SJCRH30 (cell line): ENCODE measurements at regions not wholly inside any gene's neighbourhood (a gene's known extent, or its start where the extent isn't known, plus 50 kb on each side); places are given as distances from the start of the nearest gene placed in this dataset.
"Not testable (repeated sequence)": the region's sequence is repeated elsewhere in the genome, so short reads cannot be mapped to it uniquely, and the experiment has no call there.

Source experiments
- DNase-seq, 2 experiments: peaks; one replicate each; pipeline ENCODE4 v3.0.0-alpha.2; 2015 to 2020
- H3K27ac ChIP-seq: fragments of 250-450 bp; sonication (Bioruptor Pico); 2 replicates; pipeline ENCODE4 v1.5.1; 2020; ENCODE audit warnings: mild to moderate bottlenecking, moderate library complexity
- H3K27me3 ChIP-seq: fragments of 250-450 bp; sonication (Bioruptor Pico); 2 replicates; pipeline ENCODE4 v1.5.1; 2020; ENCODE audit warnings: mild to moderate bottlenecking, moderate library complexity
- H3K36me3 ChIP-seq: fragments of 250-450 bp; sonication (Bioruptor Pico); 2 replicates; pipeline ENCODE4 v1.5.1; 2020; ENCODE audit warnings: mild to moderate bottlenecking, moderate library complexity
- H3K4me1 ChIP-seq: fragments of 250-450 bp; sonication (Bioruptor Pico); 2 replicates; pipeline ENCODE4 v1.5.1; 2020; ENCODE audit warnings: mild to moderate bottlenecking, moderate library complexity
- H3K4me3 ChIP-seq: fragments of 250-450 bp; sonication (Bioruptor Pico); 2 replicates; pipeline ENCODE4 v1.5.1; 2020; ENCODE audit warnings: mild to moderate bottlenecking, moderate library complexity
- H3K9me3 ChIP-seq: fragments of 250-450 bp; sonication (Bioruptor Pico); replicated peaks from 2 replicates; pipeline ENCODE4 v1.5.1; 2020; ENCODE audit warnings: mild to moderate bottlenecking, moderate library complexity

DNA sequence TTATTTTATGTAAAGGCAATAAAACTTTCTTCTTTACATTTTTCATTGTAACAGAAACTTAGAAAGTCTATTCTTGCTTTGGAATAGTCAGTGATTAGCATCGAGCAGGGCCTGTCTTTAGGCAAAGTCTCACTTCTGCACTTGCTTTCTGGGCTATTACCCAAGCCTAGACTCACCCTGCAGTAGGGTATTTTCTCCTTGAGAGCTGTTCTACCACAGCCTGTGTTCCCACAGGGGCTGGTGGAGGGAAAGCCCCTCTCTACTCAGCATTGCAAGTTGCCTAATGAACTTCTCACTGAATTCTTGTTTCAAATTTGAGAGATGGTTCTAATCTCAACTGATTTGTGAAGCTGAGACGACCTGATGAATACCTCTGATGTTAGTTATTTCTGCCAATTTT, 111.7 kb upstream of the KLHL14 start:
- no peaks in the 10 kb centered on the region for H3K36me3 ChIP-seq
- H3K4me3 ChIP-seq, result no peak overlapping the region
- no peak for DNase-seq
- H3K9me3 ChIP-seq, result no peaks in the 10 kb centered on the region
- no peaks in the 10 kb centered on the region for H3K4me1 ChIP-seq
- H3K27ac ChIP-seq, result no peak overlapping the region
- no peaks in the 10 kb centered on the region for H3K27me3 ChIP-seq

DNA sequence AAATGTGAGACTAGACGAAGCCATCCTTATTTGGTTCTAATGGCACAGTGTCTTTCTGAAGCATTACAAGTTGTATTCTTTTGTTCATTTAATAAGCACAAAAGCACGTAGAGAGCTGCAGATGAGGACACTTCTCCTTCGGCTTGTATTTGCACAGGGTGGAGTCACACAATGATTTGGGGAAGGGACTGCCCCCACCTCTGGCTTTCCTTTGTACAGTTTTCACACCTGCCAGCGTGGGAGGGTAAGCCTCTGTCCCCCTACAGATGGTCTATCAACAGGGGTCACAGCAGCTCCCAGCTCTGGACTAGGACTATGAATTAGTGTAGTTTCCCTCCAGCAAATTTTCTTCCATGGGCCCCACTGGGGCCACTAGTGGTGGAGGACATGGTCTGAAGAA, 108.2 kb upstream of the KLHL14 start:
- no peaks in the 10 kb centered on the region for H3K4me1 ChIP-seq
- no peaks in the 10 kb centered on the region for H3K9me3 ChIP-seq
- H3K27me3 ChIP-seq, result no peaks in the 10 kb centered on the region
- no peak overlapping the region for H3K27ac ChIP-seq
- no peak for DNase-seq
- H3K4me3 ChIP-seq, result no peak overlapping the region
- no peaks in the 10 kb centered on the region for H3K36me3 ChIP-seq

DNA sequence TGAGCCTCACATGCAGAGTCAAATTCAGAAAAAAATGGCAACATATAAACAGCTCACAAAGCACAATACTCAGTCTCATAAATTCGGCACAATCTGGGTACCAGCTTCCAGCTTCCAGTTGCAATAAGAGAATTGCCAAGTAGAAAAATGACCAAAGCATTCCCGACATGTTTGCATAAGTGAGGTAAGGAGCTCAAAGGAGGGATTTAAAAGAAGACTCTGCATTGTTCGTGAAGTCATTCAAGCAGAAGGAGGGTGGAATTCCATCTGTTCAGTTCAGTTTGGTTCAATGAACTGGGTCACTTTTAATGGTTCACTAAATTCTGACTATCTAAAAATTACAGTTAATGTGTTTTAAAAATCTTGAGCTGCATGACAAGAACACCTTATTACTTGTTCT, 106.7 kb upstream of the KLHL14 start:
- H3K36me3 ChIP-seq, result no peaks in the 10 kb centered on the region
- no peak overlapping the region for H3K4me3 ChIP-seq
- H3K9me3 ChIP-seq, result no peaks in the 10 kb centered on the region
- H3K27ac ChIP-seq, result no peak overlapping the region
- DNase-seq, result no peak
- H3K4me1 ChIP-seq, result no peaks in the 10 kb centered on the region
- H3K27me3 ChIP-seq, result no peaks in the 10 kb centered on the region

DNA sequence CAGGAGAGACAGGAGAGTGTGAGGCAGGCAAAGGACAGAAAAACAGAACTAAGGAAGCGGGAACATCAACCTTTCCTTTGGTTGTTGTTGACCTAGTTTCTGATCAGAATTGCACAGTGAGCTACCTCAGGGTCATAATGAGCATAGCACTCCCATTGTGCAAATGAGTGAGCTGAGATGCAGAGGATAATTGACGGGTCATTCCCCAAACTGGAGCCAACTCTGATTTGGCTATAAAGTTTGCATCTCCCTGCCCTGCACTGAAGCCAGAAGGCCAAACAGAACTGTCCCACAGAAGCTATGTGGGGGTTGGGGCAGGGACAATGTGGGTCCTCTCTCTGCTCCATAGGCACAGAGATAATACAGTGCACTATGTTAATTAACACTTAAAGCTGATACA, 105.6 kb upstream of the KLHL14 start:
- Histone ChIP-seq H3K27me3 (no peaks in the 10 kb centered on the region), H3K4me1 (no peaks in the 10 kb centered on the region), H3K36me3 (no peaks in the 10 kb centered on the region), H3K9me3 (no peaks in the 10 kb centered on the region), H3K27ac (no peak overlapping the region), H3K4me3 (no peak overlapping the region)
- DNase-seq, result no peak

DNA sequence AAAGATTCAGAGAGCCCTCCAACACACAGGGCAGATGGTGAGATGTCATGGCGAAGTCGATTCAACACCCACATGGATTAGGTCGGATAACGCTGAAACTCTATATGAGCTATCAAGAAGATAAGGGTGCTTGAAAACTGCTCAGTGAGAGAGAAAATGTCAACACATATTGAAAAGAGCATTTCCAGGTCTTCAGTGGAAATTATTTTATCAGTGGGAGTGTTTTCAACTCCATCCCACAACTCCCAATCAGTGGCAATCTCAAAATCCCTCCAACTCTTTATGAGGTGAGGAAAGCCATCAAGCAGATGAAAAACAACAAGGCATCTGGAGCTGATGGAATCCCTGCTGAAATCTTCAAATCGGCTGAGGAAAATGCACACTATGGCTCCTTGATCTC, 104.5 kb upstream of the KLHL14 start:
- DNase-seq, result no peak

DNA sequence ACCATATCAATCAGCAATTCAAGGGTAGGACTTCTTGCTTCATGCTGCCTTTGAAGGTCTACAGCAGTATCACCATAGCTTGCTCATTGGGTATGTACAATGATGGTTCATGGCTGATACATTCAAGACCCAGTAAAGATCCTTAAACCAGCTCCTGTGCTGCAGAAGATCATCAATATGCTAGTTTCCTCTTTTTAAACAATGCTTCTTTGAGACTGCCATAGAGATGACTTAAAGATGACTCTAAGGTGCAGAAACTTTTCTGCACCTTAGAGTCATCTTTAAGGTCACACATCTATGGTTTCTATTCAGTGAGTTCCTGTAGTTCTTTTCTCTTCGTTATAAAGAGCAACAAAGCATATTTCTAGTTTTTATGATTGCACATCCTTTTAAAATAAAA, 102.8 kb upstream of the KLHL14 start:
- no peak for DNase-seq
- H3K27me3 ChIP-seq, result no peaks in the 10 kb centered on the region
- H3K4me3 ChIP-seq, result no peak overlapping the region
- no peaks in the 10 kb centered on the region for H3K9me3 ChIP-seq
- H3K36me3 ChIP-seq, result no peaks in the 10 kb centered on the region
- no peak overlapping the region for H3K27ac ChIP-seq
- H3K4me1 ChIP-seq, result no peaks in the 10 kb centered on the region

More for the DNA sequence above, 104.5 kb upstream of the KLHL14 start:
- no peaks in the 10 kb centered on the region for H3K4me1 ChIP-seq
- H3K27me3 ChIP-seq, result no peaks in the 10 kb centered on the region
- no peak overlapping the region for H3K4me3 ChIP-seq
- no peak overlapping the region for H3K27ac ChIP-seq
- H3K36me3 ChIP-seq, result no peaks in the 10 kb centered on the region
- no peaks in the 10 kb centered on the region for H3K9me3 ChIP-seq

DNA sequence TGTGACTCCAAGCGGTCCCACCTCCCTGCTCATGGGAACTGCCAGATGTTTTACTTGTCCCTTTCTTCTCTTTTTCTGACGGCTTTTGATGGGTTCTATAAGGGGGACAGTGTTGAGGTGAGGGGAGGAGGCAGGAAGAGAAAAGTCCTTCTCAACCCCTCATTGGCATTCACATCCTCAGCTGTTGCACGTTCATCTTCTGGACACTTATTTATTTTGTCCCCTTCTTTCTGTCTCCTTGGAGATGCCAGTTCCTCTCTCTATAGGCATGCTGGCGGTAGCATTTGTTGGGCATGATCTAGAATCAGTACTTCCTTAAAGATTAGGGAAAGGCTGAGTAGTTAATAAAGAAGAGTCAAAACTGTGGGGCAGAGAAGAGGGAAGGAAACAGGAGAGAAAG, 99.0 kb upstream of the KLHL14 start:
- H3K27me3 ChIP-seq, result no peaks in the 10 kb centered on the region
- H3K4me3 ChIP-seq, result no peak overlapping the region
- no peaks in the 10 kb centered on the region for H3K36me3 ChIP-seq
- no peak overlapping the region for H3K27ac ChIP-seq
- H3K9me3 ChIP-seq, result no peaks in the 10 kb centered on the region
- H3K4me1 ChIP-seq, result no peaks in the 10 kb centered on the region
- no peak for DNase-seq

DNA sequence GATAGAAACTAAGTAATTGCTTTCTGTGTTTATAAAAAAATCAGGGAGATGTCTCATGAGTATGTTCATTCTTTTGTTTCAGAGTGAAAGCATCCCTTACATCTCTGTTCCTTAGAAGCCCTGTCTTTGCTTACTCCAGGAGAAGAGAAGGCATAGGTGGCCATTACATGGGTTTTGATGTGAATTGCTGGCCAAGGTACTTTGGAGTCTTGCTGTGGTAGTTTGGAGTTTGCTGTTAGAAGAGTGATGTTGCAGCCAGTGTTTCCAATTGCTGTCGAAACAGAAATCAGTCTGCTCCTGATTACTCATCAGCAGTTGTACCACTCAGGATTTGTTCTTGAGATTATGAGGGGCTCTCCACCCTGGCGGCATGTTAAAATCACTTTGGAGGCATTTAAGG, 97.8 kb upstream of the KLHL14 start:
- H3K4me3 ChIP-seq, result no peak overlapping the region
- H3K27me3 ChIP-seq, result no peaks in the 10 kb centered on the region
- H3K36me3 ChIP-seq, result no peaks in the 10 kb centered on the region
- no peaks in the 10 kb centered on the region for H3K4me1 ChIP-seq
- no peak for DNase-seq
- H3K9me3 ChIP-seq, result no peaks in the 10 kb centered on the region
- H3K27ac ChIP-seq, result no peak overlapping the region

DNA sequence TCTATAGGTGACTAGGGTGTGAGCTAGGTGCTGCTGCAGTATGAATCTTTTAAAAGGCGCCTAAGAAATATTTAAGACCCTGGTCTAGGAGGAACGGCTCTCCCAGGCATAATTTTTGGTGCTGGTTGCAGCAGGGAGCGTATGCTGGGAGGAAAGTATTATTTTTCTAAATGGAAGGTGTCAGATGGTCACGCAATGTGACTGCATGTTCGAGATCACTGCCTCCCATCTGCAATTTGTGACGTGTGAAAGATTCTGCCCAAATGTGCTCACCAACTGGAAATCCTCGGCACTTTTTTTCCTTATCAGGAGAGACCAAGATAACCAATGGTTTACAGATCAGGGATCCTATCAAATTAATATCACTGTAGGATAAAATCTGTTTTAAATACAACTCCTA, 95.6 kb upstream of the KLHL14 start:
- DNase-seq, result no peak
- Histone ChIP-seq H3K36me3 (no peaks in the 10 kb centered on the region), H3K4me1 (no peaks in the 10 kb centered on the region), H3K9me3 (no peaks in the 10 kb centered on the region), H3K27me3 (no peaks in the 10 kb centered on the region), H3K27ac (no peak overlapping the region), H3K4me3 (no peak overlapping the region)

DNA sequence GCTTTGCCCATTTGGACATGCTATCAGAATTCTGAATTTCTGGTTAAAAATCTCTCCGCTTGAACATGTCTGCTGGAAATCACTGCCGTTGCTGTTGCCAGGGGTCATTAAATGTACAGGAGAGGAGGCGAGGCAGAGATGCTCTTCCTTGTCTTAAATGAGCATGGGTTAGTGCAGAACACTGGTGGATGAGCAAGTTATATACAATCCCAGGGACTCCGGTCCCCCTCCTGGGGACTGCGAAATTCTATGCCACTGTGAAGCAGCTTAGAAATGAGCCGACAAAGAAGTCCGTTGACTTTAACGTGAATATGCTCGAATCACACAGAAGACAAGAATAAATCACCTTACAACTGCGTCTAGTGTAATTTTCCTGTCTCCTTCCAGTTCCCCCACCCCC, 95.1 kb upstream of the KLHL14 start:
- no peak overlapping the region for H3K4me3 ChIP-seq
- H3K27ac ChIP-seq, result no peak overlapping the region
- no peaks in the 10 kb centered on the region for H3K36me3 ChIP-seq
- H3K4me1 ChIP-seq, result no peaks in the 10 kb centered on the region
- H3K27me3 ChIP-seq, result no peaks in the 10 kb centered on the region
- H3K9me3 ChIP-seq, result no peaks in the 10 kb centered on the region
- DNase-seq, result no peak

DNA sequence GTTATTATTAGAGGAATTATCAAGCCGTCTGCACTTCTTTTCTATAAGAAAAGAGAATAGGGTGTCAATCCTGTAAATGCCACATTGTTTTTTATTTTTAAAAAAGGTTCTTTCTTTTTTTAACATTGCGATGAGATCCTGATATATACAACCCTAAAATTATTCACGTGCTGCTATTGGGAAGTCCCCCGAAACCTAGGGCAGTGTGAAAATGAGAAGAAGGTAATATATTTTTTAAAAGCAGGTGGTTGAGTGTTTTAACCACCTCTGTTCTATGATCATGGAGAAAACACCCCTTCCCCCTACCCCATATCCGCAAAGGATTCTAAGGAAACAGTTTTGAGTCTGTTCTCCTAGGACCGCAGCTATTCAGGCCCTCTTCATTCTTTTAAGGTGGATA, 94.5 kb upstream of the KLHL14 start:
- Histone ChIP-seq H3K27me3 (no peaks in the 10 kb centered on the region), H3K4me1 (no peaks in the 10 kb centered on the region), H3K27ac (no peak overlapping the region), H3K36me3 (no peaks in the 10 kb centered on the region), H3K9me3 (no peaks in the 10 kb centered on the region), H3K4me3 (no peak overlapping the region)
- DNase-seq, result no peak

DNA sequence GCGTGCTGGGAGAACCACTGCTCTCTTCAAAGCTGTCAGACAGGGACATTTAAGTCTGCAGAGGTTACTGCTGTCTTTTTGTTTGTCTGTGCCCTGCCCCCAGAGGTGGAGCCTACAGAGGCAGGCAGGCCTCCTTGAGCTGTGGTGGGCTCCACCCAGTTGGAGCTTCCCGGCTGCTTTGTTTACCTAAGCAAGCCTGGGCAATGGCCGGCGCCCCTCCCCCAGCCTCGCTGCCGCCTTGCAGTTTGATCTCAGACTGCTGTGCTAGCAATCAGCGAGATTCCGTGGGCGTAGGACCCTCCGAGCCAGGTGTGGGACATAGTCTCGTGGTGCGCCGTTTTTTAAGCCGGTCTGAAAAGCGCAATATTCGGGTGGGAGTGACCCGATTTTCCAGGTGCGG, 89.2 kb upstream of the KLHL14 start:
- not testable (repeated sequence) for H3K9me3 ChIP-seq, H3K36me3 ChIP-seq, H3K27me3 ChIP-seq, H3K27ac ChIP-seq, H3K4me1 ChIP-seq, DNase-seq, H3K4me3 ChIP-seq

DNA sequence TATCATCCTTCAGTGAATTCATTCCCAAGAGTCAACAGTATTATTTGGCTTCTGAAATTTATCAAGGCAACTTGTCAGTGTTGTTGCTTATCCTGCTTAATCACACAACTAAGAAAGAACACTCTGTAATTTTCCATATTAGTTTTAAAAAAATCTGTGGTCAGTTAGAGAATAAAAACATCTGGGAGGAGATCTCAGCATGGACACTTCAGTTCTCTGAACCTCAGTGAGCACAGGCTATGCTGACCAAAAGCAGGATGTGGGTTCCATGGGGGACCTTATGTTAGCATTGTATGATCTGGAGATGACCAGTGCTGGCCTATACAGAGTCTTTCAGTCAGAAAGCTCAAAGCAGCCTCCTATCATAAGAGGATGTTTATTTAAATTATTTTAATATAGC, 79.1 kb upstream of the KLHL14 start:
- no peak overlapping the region for H3K27ac ChIP-seq
- no peak for DNase-seq
- H3K9me3 ChIP-seq, result no peaks in the 10 kb centered on the region
- no peak overlapping the region for H3K4me3 ChIP-seq
- no peaks in the 10 kb centered on the region for H3K4me1 ChIP-seq
- H3K27me3 ChIP-seq, result no peaks in the 10 kb centered on the region
- no peaks in the 10 kb centered on the region for H3K36me3 ChIP-seq

DNA sequence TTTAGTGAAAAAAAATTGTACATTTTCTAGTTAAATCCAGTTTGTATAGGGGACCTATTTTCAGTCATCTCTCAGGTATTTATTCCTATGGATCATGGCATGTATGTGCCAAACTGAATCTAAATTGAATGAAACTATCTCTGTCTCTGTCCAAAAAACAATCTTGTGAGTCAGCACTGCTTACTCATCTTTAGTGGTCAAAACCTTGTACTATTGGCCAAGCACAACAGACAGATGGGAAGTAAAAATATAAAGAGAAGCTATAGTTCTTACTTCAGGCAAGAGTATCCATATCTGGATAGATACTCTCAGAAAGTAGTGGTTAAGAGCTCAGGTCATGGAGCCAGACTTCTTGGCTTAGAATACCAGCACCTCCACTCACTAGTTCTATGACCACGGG, 76.0 kb upstream of the KLHL14 start:
- DNase-seq, result no peak
- Histone ChIP-seq H3K27ac (no peak overlapping the region), H3K36me3 (no peaks in the 10 kb centered on the region), H3K4me3 (no peak overlapping the region), H3K9me3 (no peaks in the 10 kb centered on the region), H3K27me3 (no peaks in the 10 kb centered on the region), H3K4me1 (no peaks in the 10 kb centered on the region)

DNA sequence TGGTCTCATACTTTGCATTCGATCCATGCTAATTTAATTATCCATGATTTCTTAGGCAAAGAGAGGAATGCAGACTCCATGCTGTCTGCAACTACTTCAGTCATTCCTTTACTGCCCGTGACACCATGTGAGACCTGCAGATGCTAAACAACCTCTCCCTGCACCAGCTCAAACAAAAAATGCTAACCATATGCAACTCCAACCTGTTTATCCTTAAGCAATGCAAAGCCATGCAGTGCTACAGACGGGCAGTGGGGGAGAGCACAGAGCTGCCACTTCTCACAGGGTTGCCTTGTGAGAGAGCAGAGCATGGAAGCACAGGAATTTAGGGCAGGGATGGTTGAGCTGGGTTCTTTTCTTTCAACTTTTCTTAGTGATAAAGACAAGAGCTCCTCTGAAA, 74.9 kb upstream of the KLHL14 start:
- no peak overlapping the region for H3K27ac ChIP-seq
- peak in 1 of 2 experiments; percentile 1 for DNase-seq
- no peaks in the 10 kb centered on the region for H3K9me3 ChIP-seq
- no peaks in the 10 kb centered on the region for H3K36me3 ChIP-seq
- no peaks in the 10 kb centered on the region for H3K4me1 ChIP-seq
- H3K27me3 ChIP-seq, result no peaks in the 10 kb centered on the region
- H3K4me3 ChIP-seq, result no peak overlapping the region

DNA sequence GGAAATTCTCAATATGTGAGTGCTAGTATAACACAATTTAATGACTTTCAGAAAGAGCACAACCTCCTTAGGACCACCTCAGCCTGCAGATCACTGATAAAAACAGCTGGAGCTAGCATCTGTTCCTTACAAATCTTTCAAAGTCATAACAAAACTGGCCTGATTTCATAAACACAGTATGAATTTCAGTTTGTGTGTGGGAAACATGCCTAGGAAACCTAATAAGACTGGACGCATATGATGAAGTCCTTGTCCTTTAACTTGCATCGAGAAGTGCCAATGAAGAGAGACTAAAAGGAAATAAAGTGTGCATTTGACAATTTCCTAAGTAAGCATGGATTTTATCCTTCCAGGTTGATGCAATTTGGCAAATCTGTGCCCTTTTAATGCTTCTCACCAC, 74.1 kb upstream of the KLHL14 start:
- H3K36me3 ChIP-seq, result no peaks in the 10 kb centered on the region
- H3K9me3 ChIP-seq, result no peaks in the 10 kb centered on the region
- H3K4me1 ChIP-seq, result no peaks in the 10 kb centered on the region
- no peak overlapping the region for H3K4me3 ChIP-seq
- H3K27ac ChIP-seq, result no peak overlapping the region
- H3K27me3 ChIP-seq, result no peaks in the 10 kb centered on the region
- peak in 1 of 2 experiments; percentile 5 for DNase-seq

DNA sequence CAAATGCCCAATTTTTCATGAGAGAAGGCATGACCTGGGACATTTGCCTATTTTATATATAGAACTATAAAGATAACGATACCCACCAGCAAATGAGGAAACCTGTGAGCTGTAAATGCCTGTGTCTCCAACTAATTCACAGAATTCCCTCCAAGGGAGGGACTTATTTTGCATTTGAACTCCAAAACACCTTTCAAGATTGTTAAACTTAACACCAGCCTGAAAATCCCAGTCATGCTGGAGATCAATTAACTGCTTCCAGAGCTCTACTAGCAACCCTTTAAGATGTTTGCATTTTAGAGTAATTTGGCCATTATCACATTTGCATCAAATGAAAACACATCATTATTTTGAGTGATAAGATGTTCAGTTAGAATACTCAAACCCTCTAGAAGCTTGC, 68.1 kb upstream of the KLHL14 start:
- Histone ChIP-seq H3K4me3 (no peak overlapping the region), H3K9me3 (no peaks in the 10 kb centered on the region), H3K4me1 (no peaks in the 10 kb centered on the region), H3K27me3 (no peaks in the 10 kb centered on the region), H3K27ac (no peak overlapping the region), H3K36me3 (no peaks in the 10 kb centered on the region)
- no peak for DNase-seq
